ENCODE measurements at regions not wholly inside any gene's neighbourhood (a gene's known extent, or its start where the extent isn't known, plus 50 kb on each side); places are given as distances from the start of the nearest gene placed in this dataset.
A peak's percentile ranks its signal among the peaks of the same experiment; 100 is the strongest.
"Not testable (repeated sequence)": the region's sequence is repeated elsewhere in the genome, so short reads cannot be mapped to it uniquely, and the experiment has no call there.

GRCh38 chr3:10693457-10693856 lies 122.6 kb upstream of the SLC6A11 start:
- WGBS (ENCODE audit: extremely low coverage, insufficient coverage, low lambda C conversion rate) = no CpG with 5 or more reads among the region's 4 CpGs
- no peak overlapping the region for H3K23ac ChIP-seq (ENCODE audit: low read length)
- DNase-seq = no peak

GRCh38 chr3:10694179-10694578 lies 121.8 kb upstream of the SLC6A11 start:
- Histone ChIP-seq H3K4ac (ENCODE audit: low read depth, low read length) (no peak overlapping the region), H4K5ac (ENCODE audit: low read length) (no peak overlapping the region), H3K27ac (ENCODE audit: low read depth, low read length) (no peak overlapping the region), H3K36me3 (ENCODE audit: control insufficient read depth, insufficient read depth, low read length) (no peaks in the 10 kb centered on the region), H3K4me3 (ENCODE audit: low read length) (no peak overlapping the region), H3K23ac (ENCODE audit: low read length) (no peak overlapping the region), H3K18ac (ENCODE audit: low read length) (no peak overlapping the region), H3K56ac (ENCODE audit: low read length) (no peak overlapping the region), H2BK5ac (ENCODE audit: low read length) (no peak overlapping the region), H3K27me3 (ENCODE audit: insufficient read depth, low read length, poor library complexity) (no peaks in the 10 kb centered on the region), H2BK15ac (replicated peaks; ENCODE audit: low read depth) (no peak overlapping the region), H3K4me2 (ENCODE audit: low read length) (no peak overlapping the region), H3K4me1 (ENCODE audit: control insufficient read depth, low read depth, low read length) (no peaks in the 10 kb centered on the region), H3K79me1 (ENCODE audit: low read length) (no peaks in the 10 kb centered on the region), H4K8ac (ENCODE audit: low read depth, low read length) (no peak overlapping the region), H3K79me2 (ENCODE audit: control insufficient read depth, insufficient read depth, low read length) (no peaks in the 10 kb centered on the region), H2AK5ac (ENCODE audit: low read length) (no peak overlapping the region), H3K9ac (ENCODE audit: low read length) (no peak overlapping the region), H2BK120ac (ENCODE audit: low read depth, low read length) (no peak overlapping the region)
- no peak for DNase-seq
- WGBS (ENCODE audit: extremely low coverage, insufficient coverage, low lambda C conversion rate) = no CpG with 5 or more reads among the region's 4 CpGs

More at GRCh38 chr3:10693457-10693856, 122.6 kb upstream of the SLC6A11 start:
- Histone ChIP-seq H3K9ac (ENCODE audit: low read length) (no peak overlapping the region), H2BK15ac (replicated peaks; ENCODE audit: low read depth) (no peak overlapping the region), H3K79me1 (ENCODE audit: low read length) (no peaks in the 10 kb centered on the region), H2BK5ac (ENCODE audit: low read length) (no peak overlapping the region), H4K8ac (ENCODE audit: low read depth, low read length) (no peak overlapping the region), H3K27ac (ENCODE audit: low read depth, low read length) (no peak overlapping the region), H3K4me3 (ENCODE audit: low read length) (no peak overlapping the region), H3K79me2 (ENCODE audit: control insufficient read depth, insufficient read depth, low read length) (no peaks in the 10 kb centered on the region), H3K18ac (ENCODE audit: low read length) (no peak overlapping the region), H3K56ac (ENCODE audit: low read length) (no peak overlapping the region), H4K5ac (ENCODE audit: low read length) (no peak overlapping the region), H3K27me3 (ENCODE audit: insufficient read depth, low read length, poor library complexity) (no peaks in the 10 kb centered on the region), H3K4ac (ENCODE audit: low read depth, low read length) (no peak overlapping the region), H3K36me3 (ENCODE audit: control insufficient read depth, insufficient read depth, low read length) (no peaks in the 10 kb centered on the region), H3K4me2 (ENCODE audit: low read length) (no peak overlapping the region), H3K4me1 (ENCODE audit: control insufficient read depth, low read depth, low read length) (no peaks in the 10 kb centered on the region), H2BK120ac (ENCODE audit: low read depth, low read length) (no peak overlapping the region), H2AK5ac (ENCODE audit: low read length) (no peak overlapping the region)

- H3K79me1 ChIP-seq (ENCODE audit: low read length); H2BK5ac ChIP-seq (ENCODE audit: low read length); H3K18ac ChIP-seq (ENCODE audit: low read length); H3K27me3 ChIP-seq (ENCODE audit: insufficient read depth, low read length, poor library complexity); H3K4ac ChIP-seq (ENCODE audit: low read depth, low read length); H3K36me3 ChIP-seq (ENCODE audit: control insufficient read depth, insufficient read depth, low read length); H3K27ac ChIP-seq (ENCODE audit: low read depth, low read length); H4K5ac ChIP-seq (ENCODE audit: low read length); H2BK15ac ChIP-seq (replicated peaks; ENCODE audit: low read depth); H3K56ac ChIP-seq (ENCODE audit: low read length); H2AK5ac ChIP-seq (ENCODE audit: low read length); H3K4me3 ChIP-seq (ENCODE audit: low read length); H4K8ac ChIP-seq (ENCODE audit: low read depth, low read length); DNase-seq; H3K79me2 ChIP-seq (ENCODE audit: control insufficient read depth, insufficient read depth, low read length); H3K4me1 ChIP-seq (ENCODE audit: control insufficient read depth, low read depth, low read length); H3K23ac ChIP-seq (ENCODE audit: low read length); H3K9ac ChIP-seq (ENCODE audit: low read length); H3K4me2 ChIP-seq (ENCODE audit: low read length); H2BK120ac ChIP-seq (ENCODE audit: low read depth, low read length): not testable (repeated sequence)
- no CpG with 5 or more reads among the region's 2 CpGs for WGBS (ENCODE audit: extremely low coverage, insufficient coverage, low lambda C conversion rate)
Measured at GRCh38 chr3:10695186-10695585, 120.8 kb upstream of the SLC6A11 start.

- H4K5ac ChIP-seq (ENCODE audit: low read length) = no peak overlapping the region
- no peak overlapping the region for H3K18ac ChIP-seq (ENCODE audit: low read length)
- H2BK120ac ChIP-seq (ENCODE audit: low read depth, low read length) = no peak overlapping the region
- DNase-seq = no peak
- H2AK5ac ChIP-seq (ENCODE audit: low read length) = no peak overlapping the region
- H3K79me1 ChIP-seq (ENCODE audit: low read length) = no peaks in the 10 kb centered on the region
- no peak overlapping the region for H3K9ac ChIP-seq (ENCODE audit: low read length)
- H2BK5ac ChIP-seq (ENCODE audit: low read length) = no peak overlapping the region
- H3K4ac ChIP-seq (ENCODE audit: low read depth, low read length) = no peak overlapping the region
- H3K36me3 ChIP-seq (ENCODE audit: control insufficient read depth, insufficient read depth, low read length) = no peaks in the 10 kb centered on the region
- H3K23ac ChIP-seq (ENCODE audit: low read length) = no peak overlapping the region
- H3K27me3 ChIP-seq (ENCODE audit: insufficient read depth, low read length, poor library complexity) = no peaks in the 10 kb centered on the region
- H2BK15ac ChIP-seq (replicated peaks; ENCODE audit: low read depth) = no peak overlapping the region
- no peaks in the 10 kb centered on the region for H3K4me1 ChIP-seq (ENCODE audit: control insufficient read depth, low read depth, low read length)
- H3K4me2 ChIP-seq (ENCODE audit: low read length) = no peak overlapping the region
- no peak overlapping the region for H3K27ac ChIP-seq (ENCODE audit: low read depth, low read length)
- WGBS (ENCODE audit: extremely low coverage, insufficient coverage, low lambda C conversion rate) = no CpG with 5 or more reads among the region's 4 CpGs
- no peak overlapping the region for H4K8ac ChIP-seq (ENCODE audit: low read depth, low read length)
- no peak overlapping the region for H3K56ac ChIP-seq (ENCODE audit: low read length)
- no peaks in the 10 kb centered on the region for H3K79me2 ChIP-seq (ENCODE audit: control insufficient read depth, insufficient read depth, low read length)
- no peak overlapping the region for H3K4me3 ChIP-seq (ENCODE audit: low read length)
Measured at GRCh38 chr3:10695595-10696285, 120.3 kb upstream of the SLC6A11 start.

GRCh38 chr3:10697918-10698317 lies 118.1 kb upstream of the SLC6A11 start:
- no peak overlapping the region for H3K27ac ChIP-seq (ENCODE audit: low read depth, low read length)
- no peak overlapping the region for H3K4ac ChIP-seq (ENCODE audit: low read depth, low read length)
- no peaks in the 10 kb centered on the region for H3K79me1 ChIP-seq (ENCODE audit: low read length)
- no peaks in the 10 kb centered on the region for H3K36me3 ChIP-seq (ENCODE audit: control insufficient read depth, insufficient read depth, low read length)
- no peak overlapping the region for H4K5ac ChIP-seq (ENCODE audit: low read length)
- no peak overlapping the region for H2BK5ac ChIP-seq (ENCODE audit: low read length)
- no peak overlapping the region for H4K8ac ChIP-seq (ENCODE audit: low read depth, low read length)
- no peak overlapping the region for H3K23ac ChIP-seq (ENCODE audit: low read length)
- H2BK15ac ChIP-seq (replicated peaks; ENCODE audit: low read depth) = no peak overlapping the region
- no peaks in the 10 kb centered on the region for H3K27me3 ChIP-seq (ENCODE audit: insufficient read depth, low read length, poor library complexity)
- H3K4me2 ChIP-seq (ENCODE audit: low read length) = no peak overlapping the region
- no peak overlapping the region for H3K9ac ChIP-seq (ENCODE audit: low read length)
- H3K79me2 ChIP-seq (ENCODE audit: control insufficient read depth, insufficient read depth, low read length) = no peaks in the 10 kb centered on the region
- no peak overlapping the region for H3K56ac ChIP-seq (ENCODE audit: low read length)
- peak; percentile 83 for DNase-seq
- no peak overlapping the region for H2AK5ac ChIP-seq (ENCODE audit: low read length)
- no CpG with 5 or more reads among the region's 4 CpGs for WGBS (ENCODE audit: extremely low coverage, insufficient coverage, low lambda C conversion rate)
- no peak overlapping the region for H3K4me3 ChIP-seq (ENCODE audit: low read length)
- no peak overlapping the region for H3K18ac ChIP-seq (ENCODE audit: low read length)
- H2BK120ac ChIP-seq (ENCODE audit: low read depth, low read length) = no peak overlapping the region
- H3K4me1 ChIP-seq (ENCODE audit: control insufficient read depth, low read depth, low read length) = no peaks in the 10 kb centered on the region

GRCh38 chr3:10700821-10701220 lies 115.2 kb upstream of the SLC6A11 start:
- H3K4me1 ChIP-seq (ENCODE audit: control insufficient read depth, low read depth, low read length) = no peaks in the 10 kb centered on the region
- no peaks in the 10 kb centered on the region for H3K79me1 ChIP-seq (ENCODE audit: low read length)
- no CpG with 5 or more reads among the region's 2 CpGs for WGBS (ENCODE audit: extremely low coverage, insufficient coverage, low lambda C conversion rate)
- no peak overlapping the region for H3K4me3 ChIP-seq (ENCODE audit: low read length)
- no peak overlapping the region for H3K4ac ChIP-seq (ENCODE audit: low read depth, low read length)
- no peak overlapping the region for H2BK15ac ChIP-seq (replicated peaks; ENCODE audit: low read depth)
- no peak overlapping the region for H2BK120ac ChIP-seq (ENCODE audit: low read depth, low read length)
- no peak overlapping the region for H3K4me2 ChIP-seq (ENCODE audit: low read length)
- H3K36me3 ChIP-seq (ENCODE audit: control insufficient read depth, insufficient read depth, low read length) = no peaks in the 10 kb centered on the region
- no peak overlapping the region for H3K23ac ChIP-seq (ENCODE audit: low read length)
- H3K79me2 ChIP-seq (ENCODE audit: control insufficient read depth, insufficient read depth, low read length) = no peaks in the 10 kb centered on the region
- no peak overlapping the region for H2BK5ac ChIP-seq (ENCODE audit: low read length)
- no peak overlapping the region for H2AK5ac ChIP-seq (ENCODE audit: low read length)
- no peak overlapping the region for H4K8ac ChIP-seq (ENCODE audit: low read depth, low read length)
- no peak overlapping the region for H3K9ac ChIP-seq (ENCODE audit: low read length)
- H3K27ac ChIP-seq (ENCODE audit: low read depth, low read length) = no peak overlapping the region
- no peaks in the 10 kb centered on the region for H3K27me3 ChIP-seq (ENCODE audit: insufficient read depth, low read length, poor library complexity)
- no peak overlapping the region for H3K56ac ChIP-seq (ENCODE audit: low read length)
- DNase-seq = no peak
- no peak overlapping the region for H3K18ac ChIP-seq (ENCODE audit: low read length)
- H4K5ac ChIP-seq (ENCODE audit: low read length) = no peak overlapping the region
